ENCODE measurements at regions not wholly inside any gene's neighbourhood (a gene's known extent, or its start where the extent isn't known, plus 50 kb on each side); places are given as distances from the start of the nearest gene placed in this dataset.

- 82% methylated on average over 4 of the region's 4 CpGs for WGBS (ENCODE audit: missing lambda C conversion rate)
- Histone ChIP-seq H3K9me3 (no peaks in the 10 kb centered on the region), H3K4me3 (no peak overlapping the region), H3K4me2 (no peak overlapping the region), H3K27ac (no peak overlapping the region), H3K4me1 (no peaks in the 10 kb centered on the region)
- CTCF ChIA-PET, result no interaction called here
- TF ChIP-seq, protein P1, sequence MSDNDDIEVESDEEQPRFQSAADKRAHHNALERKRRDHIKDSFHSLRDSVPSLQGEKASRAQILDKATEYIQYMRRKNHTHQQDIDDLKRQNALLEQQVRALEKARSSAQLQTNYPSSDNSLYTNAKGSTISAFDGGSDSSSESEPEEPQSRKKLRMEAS (IDR thresholded peaks at IDR 0.05), result no peak
- TF ChIP-seq ZC3H11A (IDR thresholded peaks at IDR 0.05) (no peak), MAZ (IDR thresholded peaks at IDR 0.05; ENCODE audit: borderline replicate concordance, low read depth, low read length) (no peak), ELK1 (IDR thresholded peaks at IDR 0.05; ENCODE audit: low read depth, low read length) (no peak), HDAC2 (IDR thresholded peaks at IDR 0.05) (no peak), TFCP2L1 (CRISPR knock-in tag; IDR thresholded peaks at IDR 0.05) (no peak), FOSL2 (IDR thresholded peaks at IDR 0.05) (no peak), FOSL2 (CRISPR knock-in tag; IDR thresholded peaks at IDR 0.05) (no peak)
- no peak for ATAC-seq
- POLR2A ChIA-PET, result no interaction called here
- no peak for FAIRE-seq
- no peak for DNase-seq (ENCODE audit: low read depth in 1 of 2, low spot score in 1 of 2)
Measured at GRCh38 chr6:154621686-154622085, 111.2 kb upstream of the CNKSR3 start.

GRCh38 chr6:154622618-154623336 lies 110.4 kb upstream of the SCAF8 start:
- ChIA-PET POLR2A (interaction anchor here (0.8 kb wide), 1 partner anchor 112 kb away, joined by 3 read pairs; the partner anchor contains the start of gene CNKSR3), CTCF (no interaction called here)
- Histone ChIP-seq H3K4me3 (no peak overlapping the region), H3K27ac (no peak overlapping the region), H3K4me1 (no peaks in the 10 kb centered on the region), H3K4me2 (no peak overlapping the region), H3K9me3 (no peaks in the 10 kb centered on the region)
- ATAC-seq, result no peak
- TF ChIP-seq, protein P2, sequence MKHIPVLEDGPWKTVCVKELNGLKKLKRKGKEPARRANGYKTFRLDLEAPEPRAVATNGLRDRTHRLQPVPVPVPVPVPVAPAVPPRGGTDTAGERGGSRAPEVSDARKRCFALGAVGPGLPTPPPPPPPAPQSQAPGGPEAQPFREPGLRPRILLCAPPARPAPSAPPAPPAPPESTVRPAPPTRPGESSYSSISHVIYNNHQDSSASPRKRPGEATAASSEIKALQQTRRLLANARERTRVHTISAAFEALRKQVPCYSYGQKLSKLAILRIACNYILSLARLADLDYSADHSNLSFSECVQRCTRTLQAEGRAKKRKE (CRISPR knock-in tag; IDR thresholded peaks at IDR 0.05; ENCODE audit: low read depth), result no peak
- TF ChIP-seq, protein P3, sequence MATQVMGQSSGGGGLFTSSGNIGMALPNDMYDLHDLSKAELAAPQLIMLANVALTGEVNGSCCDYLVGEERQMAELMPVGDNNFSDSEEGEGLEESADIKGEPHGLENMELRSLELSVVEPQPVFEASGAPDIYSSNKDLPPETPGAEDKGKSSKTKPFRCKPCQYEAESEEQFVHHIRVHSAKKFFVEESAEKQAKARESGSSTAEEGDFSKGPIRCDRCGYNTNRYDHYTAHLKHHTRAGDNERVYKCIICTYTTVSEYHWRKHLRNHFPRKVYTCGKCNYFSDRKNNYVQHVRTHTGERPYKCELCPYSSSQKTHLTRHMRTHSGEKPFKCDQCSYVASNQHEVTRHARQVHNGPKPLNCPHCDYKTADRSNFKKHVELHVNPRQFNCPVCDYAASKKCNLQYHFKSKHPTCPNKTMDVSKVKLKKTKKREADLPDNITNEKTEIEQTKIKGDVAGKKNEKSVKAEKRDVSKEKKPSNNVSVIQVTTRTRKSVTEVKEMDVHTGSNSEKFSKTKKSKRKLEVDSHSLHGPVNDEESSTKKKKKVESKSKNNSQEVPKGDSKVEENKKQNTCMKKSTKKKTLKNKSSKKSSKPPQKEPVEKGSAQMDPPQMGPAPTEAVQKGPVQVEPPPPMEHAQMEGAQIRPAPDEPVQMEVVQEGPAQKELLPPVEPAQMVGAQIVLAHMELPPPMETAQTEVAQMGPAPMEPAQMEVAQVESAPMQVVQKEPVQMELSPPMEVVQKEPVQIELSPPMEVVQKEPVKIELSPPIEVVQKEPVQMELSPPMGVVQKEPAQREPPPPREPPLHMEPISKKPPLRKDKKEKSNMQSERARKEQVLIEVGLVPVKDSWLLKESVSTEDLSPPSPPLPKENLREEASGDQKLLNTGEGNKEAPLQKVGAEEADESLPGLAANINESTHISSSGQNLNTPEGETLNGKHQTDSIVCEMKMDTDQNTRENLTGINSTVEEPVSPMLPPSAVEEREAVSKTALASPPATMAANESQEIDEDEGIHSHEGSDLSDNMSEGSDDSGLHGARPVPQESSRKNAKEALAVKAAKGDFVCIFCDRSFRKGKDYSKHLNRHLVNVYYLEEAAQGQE (IDR thresholded peaks at IDR 0.05), result no peak
- no peak for TF ChIP-seq RFX5 (IDR thresholded peaks at IDR 0.05)
- TF ChIP-seq ZSCAN20 (CRISPR knock-in tag; IDR thresholded peaks at IDR 0.05), result no peak
- TF ChIP-seq GATA3 (IDR thresholded peaks at IDR 0.05; ENCODE audit: borderline replicate concordance), result no peak
- no peak for TF ChIP-seq MYC (IDR thresholded peaks at IDR 0.05; ENCODE audit: borderline replicate concordance, low read length)
- DNase-seq (ENCODE audit: low read depth in 1 of 2, low spot score in 1 of 2), result no peak
- WGBS (ENCODE audit: missing lambda C conversion rate), result 61% methylated on average over 3 of the region's 3 CpGs
- FAIRE-seq, result no peak

- FAIRE-seq, result no peak
- no peak for ATAC-seq
- POLR2A ChIA-PET, result no interaction called here
- no peak overlapping the region for H3K4me2 ChIP-seq
- H3K27ac ChIP-seq, result no peak overlapping the region
- H3K9me3 ChIP-seq, result no peaks in the 10 kb centered on the region
- 78% methylated on average over 6 of the region's 6 CpGs for WGBS (ENCODE audit: missing lambda C conversion rate)
- no peaks in the 10 kb centered on the region for H3K4me1 ChIP-seq
- no peak for DNase-seq (ENCODE audit: low read depth in 1 of 2, low spot score in 1 of 2)
- CTCF ChIA-PET, result no interaction called here
- H3K4me3 ChIP-seq, result no peak overlapping the region
- TF ChIP-seq JUNB (IDR thresholded peaks at IDR 0.05) (no peak), HDAC2 (IDR thresholded peaks at IDR 0.05) (no peak), NPAS2 (CRISPR knock-in tag; IDR thresholded peaks at IDR 0.05; ENCODE audit: borderline replicate concordance) (no peak), HOXA7 (CRISPR knock-in tag; IDR thresholded peaks at IDR 0.05) (no peak), RARB (CRISPR knock-in tag; IDR thresholded peaks at IDR 0.05) (no peak), ZFP36 (IDR thresholded peaks at IDR 0.05; ENCODE audit: borderline replicate concordance, partially characterized antibody) (no peak), HOXB13 (CRISPR knock-in tag; IDR thresholded peaks at IDR 0.05; ENCODE audit: low read depth) (no peak), SREBF2 (IDR thresholded peaks at IDR 0.05) (no peak), JUN (IDR thresholded peaks at IDR 0.05) (no peak), PHF8 (IDR thresholded peaks at IDR 0.05; ENCODE audit: borderline replicate concordance, low read depth) (no peak), CBX8 (IDR thresholded peaks at IDR 0.05) (no peak), KDM5A (IDR thresholded peaks at IDR 0.05) (no peak), EHMT2 (IDR thresholded peaks at IDR 0.05; ENCODE audit: low read depth) (no peak), HMGXB4 (CRISPR knock-in tag; IDR thresholded peaks at IDR 0.05; ENCODE audit: borderline replicate concordance) (no peak)
- TF ChIP-seq, protein P2 (CRISPR knock-in tag; IDR thresholded peaks at IDR 0.05; ENCODE audit: low read depth), result no peak
Measured at GRCh38 chr6:154623391-154623790, 109.8 kb upstream of the SCAF8 start.

All from A549 (cell line).